ENCODE measurements at regions not wholly inside any gene's neighbourhood (a gene's known extent, or its start where the extent isn't known, plus 50 kb on each side); places are given as distances from the start of the nearest gene placed in this dataset.

GRCh38 chr10:8171008-8171407 lies 116.5 kb downstream of the GATA3 start:
- no peak for TF ChIP-seq POLR2A (IDR thresholded peaks at IDR 0.05)
- no peak for TF ChIP-seq CTCF (IDR thresholded peaks at IDR 0.05)
